IMR-90 (cell line): ENCODE measurements at regions not wholly inside any gene's neighbourhood (a gene's known extent, or its start where the extent isn't known, plus 50 kb on each side); places are given as distances from the start of the nearest gene placed in this dataset.

Experiments used
- BHLHE40 ChIP-seq: fragments of 150-350 bp; IDR thresholded peaks from 2 replicates; pipeline ENCODE4 v1.6.1; 2016; ENCODE audit warnings: mild to moderate bottlenecking, low read depth, low read length
- FOS ChIP-seq: fragments of 150-350 bp; IDR thresholded peaks from 2 replicates; pipeline ENCODE4 v1.6.1; 2016; ENCODE audit warnings: low read depth, low read length
- MAFK ChIP-seq: IDR thresholded peaks from 2 replicates; pipeline ENCODE4 v1.6.1; 2012; ENCODE audit warnings: low read depth, low read length, improper control_type of control experiment
- MXI1 ChIP-seq: IDR thresholded peaks from 2 replicates; pipeline ENCODE4 v1.6.1; 2012; ENCODE audit warnings: low read depth, mild to moderate bottlenecking, low read length, moderate library complexity, borderline replicate concordance
- POLR2A ChIP-seq: IDR thresholded peaks from 2 replicates; pipeline ENCODE4 v1.6.1; 2012; ENCODE audit warnings: mild to moderate bottlenecking, low read depth, low read length
- RAD21 ChIP-seq: IDR thresholded peaks from 2 replicates; pipeline ENCODE4 v1.6.1; 2012; ENCODE audit warnings: low read length, improper control_type of control experiment
- RCOR1 ChIP-seq: IDR thresholded peaks from 2 replicates; pipeline ENCODE4 v1.6.1; 2012; ENCODE audit warnings: mild to moderate bottlenecking, low read length, improper control_type of control experiment; ENCODE audit not compliant: insufficient replicate concordance
- SMC3 ChIP-seq: fragments of 150-350 bp; IDR thresholded peaks from 2 replicates; pipeline ENCODE4 v1.6.1; 2016; ENCODE audit warnings: low read depth, mild to moderate bottlenecking, antibody characterized with exemption, low read length, moderate library complexity
- TF ChIP-seq, protein P1 (sequence below): conservative IDR thresholded peaks from 2 replicates; pipeline ENCODE4 v1.5.1; 2012; ENCODE audit warnings: mild to moderate bottlenecking, low read depth, low read length, improper control_type of control experiment
- TF ChIP-seq, protein P2 (sequence below): fragments of 150-350 bp; IDR thresholded peaks from 2 replicates; pipeline ENCODE4 v1.6.1; 2016; ENCODE audit warnings: low read depth, mild to moderate bottlenecking, low read length, moderate library complexity, borderline replicate concordance

DNA sequence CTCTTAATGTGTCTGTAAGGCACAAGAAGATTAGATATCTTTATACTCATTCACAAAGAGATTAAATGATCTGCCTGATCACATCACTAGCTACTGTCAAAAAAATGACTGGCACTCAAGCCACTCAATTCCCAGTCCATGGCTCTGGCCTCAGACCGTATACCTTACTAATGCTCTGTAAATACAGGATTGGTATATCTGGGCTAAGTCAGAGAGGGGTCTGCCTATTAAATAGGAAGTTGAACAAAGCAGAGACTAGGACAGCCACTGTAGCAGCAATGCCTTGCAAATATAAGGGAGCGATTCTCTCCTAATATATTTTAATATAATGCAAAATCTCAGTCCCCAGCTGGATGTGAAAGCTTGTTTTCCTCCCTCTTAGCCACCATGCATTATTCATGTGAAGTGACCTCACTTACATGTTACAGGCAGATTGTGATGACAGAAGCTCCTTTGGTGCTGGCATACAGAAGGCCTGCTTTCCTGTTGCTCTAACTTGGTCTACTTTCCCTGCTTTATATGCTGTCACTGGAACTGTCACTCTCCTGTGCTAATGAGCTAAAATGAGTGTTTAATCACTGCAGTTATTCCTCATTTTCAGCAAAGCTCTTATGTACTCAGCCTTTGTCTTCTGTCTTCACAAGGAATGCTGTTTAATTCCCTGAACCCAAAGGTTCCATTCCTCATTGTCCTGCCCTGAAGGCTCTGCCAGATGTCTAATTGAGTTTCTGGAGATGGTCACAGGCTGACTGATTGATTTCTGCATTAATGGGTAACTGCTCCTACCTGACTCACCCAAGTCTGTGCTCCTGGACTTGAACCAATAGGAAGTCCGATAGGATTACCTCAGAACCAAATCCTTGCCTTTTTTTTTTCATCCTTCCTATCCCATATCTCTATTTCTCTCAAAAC lies 578.2 kb downstream of the KLHL13 start:
- TF ChIP-seq, protein P1, sequence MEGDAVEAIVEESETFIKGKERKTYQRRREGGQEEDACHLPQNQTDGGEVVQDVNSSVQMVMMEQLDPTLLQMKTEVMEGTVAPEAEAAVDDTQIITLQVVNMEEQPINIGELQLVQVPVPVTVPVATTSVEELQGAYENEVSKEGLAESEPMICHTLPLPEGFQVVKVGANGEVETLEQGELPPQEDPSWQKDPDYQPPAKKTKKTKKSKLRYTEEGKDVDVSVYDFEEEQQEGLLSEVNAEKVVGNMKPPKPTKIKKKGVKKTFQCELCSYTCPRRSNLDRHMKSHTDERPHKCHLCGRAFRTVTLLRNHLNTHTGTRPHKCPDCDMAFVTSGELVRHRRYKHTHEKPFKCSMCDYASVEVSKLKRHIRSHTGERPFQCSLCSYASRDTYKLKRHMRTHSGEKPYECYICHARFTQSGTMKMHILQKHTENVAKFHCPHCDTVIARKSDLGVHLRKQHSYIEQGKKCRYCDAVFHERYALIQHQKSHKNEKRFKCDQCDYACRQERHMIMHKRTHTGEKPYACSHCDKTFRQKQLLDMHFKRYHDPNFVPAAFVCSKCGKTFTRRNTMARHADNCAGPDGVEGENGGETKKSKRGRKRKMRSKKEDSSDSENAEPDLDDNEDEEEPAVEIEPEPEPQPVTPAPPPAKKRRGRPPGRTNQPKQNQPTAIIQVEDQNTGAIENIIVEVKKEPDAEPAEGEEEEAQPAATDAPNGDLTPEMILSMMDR = no peak
- TF ChIP-seq SMC3 (no peak), MAFK (no peak), RCOR1 (no peak), BHLHE40 (no peak), RAD21 (no peak), POLR2A (no peak), MXI1 (no peak), FOS (no peak)
- TF ChIP-seq, protein P2, sequence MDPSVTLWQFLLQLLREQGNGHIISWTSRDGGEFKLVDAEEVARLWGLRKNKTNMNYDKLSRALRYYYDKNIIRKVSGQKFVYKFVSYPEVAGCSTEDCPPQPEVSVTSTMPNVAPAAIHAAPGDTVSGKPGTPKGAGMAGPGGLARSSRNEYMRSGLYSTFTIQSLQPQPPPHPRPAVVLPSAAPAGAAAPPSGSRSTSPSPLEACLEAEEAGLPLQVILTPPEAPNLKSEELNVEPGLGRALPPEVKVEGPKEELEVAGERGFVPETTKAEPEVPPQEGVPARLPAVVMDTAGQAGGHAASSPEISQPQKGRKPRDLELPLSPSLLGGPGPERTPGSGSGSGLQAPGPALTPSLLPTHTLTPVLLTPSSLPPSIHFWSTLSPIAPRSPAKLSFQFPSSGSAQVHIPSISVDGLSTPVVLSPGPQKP = no peak
